NCI-H187 treated with DMSO at 0.1 percent for 48 hours (cell line): ENCODE measurements at regions not wholly inside any gene's neighbourhood (a gene's known extent, or its start where the extent isn't known, plus 50 kb on each side); places are given as distances from the start of the nearest gene placed in this dataset.
"Not testable (repeated sequence)": the region's sequence is repeated elsewhere in the genome, so short reads cannot be mapped to it uniquely, and the experiment has no call there.

Source experiments
- DNase-seq: peaks from one replicate; lab custom pipeline; 2025; lab: John Stamatoyannopoulos, UW

- no peak for DNase-seq
Measured at GRCh38 chr2:57440437-57440836, 606.2 kb upstream of the VRK2 start.

- DNase-seq = no peak
Measured at GRCh38 chr2:57443086-57443485, 603.5 kb upstream of the VRK2 start.

- DNase-seq = no peak
Measured at GRCh38 chr2:57443973-57444521, 602.6 kb upstream of the VRK2 start.

- DNase-seq = no peak
Measured at GRCh38 chr2:57444752-57445430, 601.7 kb upstream of the VRK2 start.

- no peak for DNase-seq
Measured at GRCh38 chr2:57448816-57449215, 597.8 kb upstream of the VRK2 start.

GRCh38 chr2:57450170-57450569 is 596.4 kb upstream of the VRK2 start:
- DNase-seq = no peak

GRCh38 chr2:57452634-57453033 is 594.0 kb upstream of the VRK2 start:
- DNase-seq = no peak

GRCh38 chr2:57453945-57454344 is 592.7 kb upstream of the VRK2 start:
- DNase-seq = no peak

GRCh38 chr2:57460396-57461276 is 586.0 kb upstream of the VRK2 start:
- peak; percentile 79 for DNase-seq

- DNase-seq = no peak
Measured at GRCh38 chr2:57461624-57462023, 585.0 kb upstream of the VRK2 start.

GRCh38 chr2:57465067-57465466 is 581.5 kb upstream of the VRK2 start:
- no peak for DNase-seq

GRCh38 chr2:57465967-57466366 is 580.6 kb upstream of the VRK2 start:
- no peak for DNase-seq

- DNase-seq = no peak
Measured at GRCh38 chr2:57475391-57475790, 571.2 kb upstream of the VRK2 start.

- no peak for DNase-seq
Measured at GRCh38 chr2:57479981-57480380, 566.6 kb upstream of the VRK2 start.

GRCh38 chr2:57488061-57488460 is 558.5 kb upstream of the VRK2 start:
- no peak for DNase-seq

- DNase-seq = no peak
Measured at GRCh38 chr2:57490741-57491140, 555.9 kb upstream of the VRK2 start.

GRCh38 chr2:57491213-57491612 is 555.4 kb upstream of the VRK2 start:
- DNase-seq = no peak

- DNase-seq = not testable (repeated sequence)
Measured at GRCh38 chr2:57493966-57494365, 552.6 kb upstream of the VRK2 start.

GRCh38 chr2:57497489-57498096 is 549.0 kb upstream of the VRK2 start:
- DNase-seq = peak; percentile 11

- no peak for DNase-seq
Measured at GRCh38 chr2:57504787-57505186, 541.8 kb upstream of the VRK2 start.

- DNase-seq = no peak
Measured at GRCh38 chr2:57509189-57509588, 537.4 kb upstream of the VRK2 start.

- DNase-seq = no peak
Measured at GRCh38 chr2:57510704-57511103, 535.9 kb upstream of the VRK2 start.

- no peak for DNase-seq
Measured at GRCh38 chr2:57515366-57515765, 531.2 kb upstream of the VRK2 start.
